Choroid plexus epithelial cell (primary cell): ENCODE measurements at regions not wholly inside any gene's neighbourhood (a gene's known extent, or its start where the extent isn't known, plus 50 kb on each side); places are given as distances from the start of the nearest gene placed in this dataset.
"Not testable (repeated sequence)": the region's sequence is repeated elsewhere in the genome, so short reads cannot be mapped to it uniquely, and the experiment has no call there.

Source experiments
- DNase-seq: peaks from one replicate; pipeline ENCODE4 v3.0.0-alpha.2; 2010; ENCODE audit warnings: low read depth
- H3K4me3 ChIP-seq: 2 replicates; pipeline ENCODE4 v1.5.1; 2011; ENCODE audit warnings: low read depth, mild to moderate bottlenecking, control low read depth, low read length, moderate library complexity
- TF ChIP-seq, protein P1 (sequence below): conservative IDR thresholded peaks from 2 replicates; pipeline ENCODE4 v1.5.1; 2011; ENCODE audit warnings: low read depth, mild to moderate bottlenecking, control low read depth, inconsistent platforms, low read length, moderate library complexity

DNA sequence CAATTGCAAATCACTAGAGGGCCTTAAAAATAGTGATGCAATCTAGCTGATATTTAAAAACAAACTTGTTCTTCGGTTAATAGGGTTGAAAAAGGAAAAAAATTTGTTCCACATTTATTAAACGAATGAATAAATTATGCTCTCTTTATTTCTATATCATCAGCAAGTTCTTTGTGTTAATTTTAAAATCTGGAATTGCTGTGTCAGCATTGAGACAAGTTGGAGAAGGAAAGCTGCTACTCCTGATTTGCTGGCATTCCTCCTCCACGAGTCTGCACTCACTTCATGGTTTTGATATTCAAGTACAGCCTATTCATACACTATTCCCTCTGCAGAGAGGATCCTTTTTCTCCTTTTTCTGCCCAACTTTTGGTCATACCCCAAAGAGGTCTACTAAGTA, 117.6 kb downstream of the MRPL39 start:
- TF ChIP-seq, protein P1, sequence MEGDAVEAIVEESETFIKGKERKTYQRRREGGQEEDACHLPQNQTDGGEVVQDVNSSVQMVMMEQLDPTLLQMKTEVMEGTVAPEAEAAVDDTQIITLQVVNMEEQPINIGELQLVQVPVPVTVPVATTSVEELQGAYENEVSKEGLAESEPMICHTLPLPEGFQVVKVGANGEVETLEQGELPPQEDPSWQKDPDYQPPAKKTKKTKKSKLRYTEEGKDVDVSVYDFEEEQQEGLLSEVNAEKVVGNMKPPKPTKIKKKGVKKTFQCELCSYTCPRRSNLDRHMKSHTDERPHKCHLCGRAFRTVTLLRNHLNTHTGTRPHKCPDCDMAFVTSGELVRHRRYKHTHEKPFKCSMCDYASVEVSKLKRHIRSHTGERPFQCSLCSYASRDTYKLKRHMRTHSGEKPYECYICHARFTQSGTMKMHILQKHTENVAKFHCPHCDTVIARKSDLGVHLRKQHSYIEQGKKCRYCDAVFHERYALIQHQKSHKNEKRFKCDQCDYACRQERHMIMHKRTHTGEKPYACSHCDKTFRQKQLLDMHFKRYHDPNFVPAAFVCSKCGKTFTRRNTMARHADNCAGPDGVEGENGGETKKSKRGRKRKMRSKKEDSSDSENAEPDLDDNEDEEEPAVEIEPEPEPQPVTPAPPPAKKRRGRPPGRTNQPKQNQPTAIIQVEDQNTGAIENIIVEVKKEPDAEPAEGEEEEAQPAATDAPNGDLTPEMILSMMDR, result no peak
- no peak overlapping the region for H3K4me3 ChIP-seq
- DNase-seq, result no peak

DNA sequence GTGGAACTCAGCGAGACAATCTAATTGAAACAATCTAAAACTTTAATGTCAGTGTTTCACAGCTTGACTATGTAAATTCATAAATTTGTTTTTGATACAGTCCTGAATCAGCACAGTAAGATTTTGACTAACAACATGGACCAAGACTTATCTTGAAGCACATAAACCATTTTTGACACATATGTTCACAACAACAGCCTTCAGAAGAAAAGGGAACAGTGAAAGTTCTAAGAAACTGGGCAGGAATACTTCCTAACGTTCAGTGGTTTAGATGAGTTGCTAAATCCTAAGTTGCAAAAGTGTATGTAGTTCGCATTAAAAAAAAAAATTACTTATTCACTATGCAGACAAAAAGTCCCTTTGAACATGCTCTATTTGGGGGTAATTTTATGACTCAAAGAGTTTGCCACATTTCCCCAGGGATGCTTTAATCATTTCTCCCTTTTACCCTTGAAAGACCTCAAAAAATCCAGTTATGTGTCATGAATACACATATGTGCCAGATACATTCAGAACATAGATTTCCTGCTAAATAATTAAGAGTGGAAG, 120.2 kb downstream of the MRPL39 start:
- no peak for DNase-seq
- no peak overlapping the region for H3K4me3 ChIP-seq
- TF ChIP-seq, protein P1, result no peak

DNA sequence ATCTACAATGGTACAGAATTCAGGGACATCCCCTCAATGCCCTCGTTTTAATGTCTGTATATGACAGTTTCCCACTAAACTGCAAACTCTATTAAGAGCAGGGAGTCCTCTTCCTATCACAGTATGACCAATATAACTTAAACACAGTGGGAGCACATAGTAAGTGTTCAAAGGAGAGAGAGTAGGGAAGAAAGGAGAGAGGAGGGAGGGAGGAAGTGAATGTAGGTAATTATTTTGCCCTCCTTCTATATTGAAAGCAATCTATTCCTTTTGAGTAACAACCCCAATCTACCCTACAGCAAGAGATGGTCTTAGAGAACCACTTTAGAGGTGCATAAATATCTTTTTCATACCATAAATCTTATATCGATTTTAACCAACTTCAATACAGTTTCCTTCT, 121.4 kb downstream of the MRPL39 start:
- TF ChIP-seq, protein P1, result no peak
- DNase-seq, result no peak
- no peak overlapping the region for H3K4me3 ChIP-seq

DNA sequence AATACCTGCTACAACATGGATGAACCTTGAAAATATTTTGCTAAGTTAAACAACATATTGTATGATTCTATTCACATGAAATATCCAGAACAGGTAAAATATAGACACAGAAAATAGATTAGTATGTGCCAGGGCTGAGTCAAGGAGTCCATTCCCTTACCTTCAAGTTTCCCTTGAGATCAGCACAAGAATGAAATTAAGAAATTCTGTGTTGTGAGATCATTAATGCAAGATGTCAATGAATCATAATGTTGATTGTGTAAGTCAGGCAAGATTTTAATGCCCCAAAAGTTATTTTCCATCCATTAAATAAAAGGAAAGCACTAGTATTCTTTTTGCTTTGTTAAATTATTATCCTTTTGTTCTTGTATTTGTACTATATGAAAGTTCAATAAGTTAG, 139.4 kb downstream of the MRPL39 start:
- TF ChIP-seq, protein P1, result no peak
- no peak overlapping the region for H3K4me3 ChIP-seq
- DNase-seq, result peak; percentile 5

DNA sequence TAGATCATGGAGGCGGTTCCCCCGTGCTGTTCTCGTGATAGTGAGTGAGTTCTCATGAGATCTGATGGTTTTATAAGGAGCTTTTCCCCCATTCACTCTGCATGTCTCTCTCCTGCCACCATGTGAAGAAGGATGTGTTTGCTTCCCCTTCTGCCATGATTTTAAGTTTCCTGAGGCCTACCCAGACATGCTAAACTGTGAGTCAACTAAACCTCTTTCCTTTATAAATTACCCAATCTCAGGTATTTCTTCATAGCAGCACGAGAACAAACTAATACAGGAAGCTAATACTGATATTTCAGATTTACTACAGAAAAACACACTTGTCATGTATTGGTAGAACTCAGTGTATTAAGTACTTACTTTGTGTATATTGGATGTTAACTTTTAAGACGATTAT, 140.2 kb downstream of the MRPL39 start:
- DNase-seq, H3K4me3 ChIP-seq: not testable (repeated sequence)

DNA sequence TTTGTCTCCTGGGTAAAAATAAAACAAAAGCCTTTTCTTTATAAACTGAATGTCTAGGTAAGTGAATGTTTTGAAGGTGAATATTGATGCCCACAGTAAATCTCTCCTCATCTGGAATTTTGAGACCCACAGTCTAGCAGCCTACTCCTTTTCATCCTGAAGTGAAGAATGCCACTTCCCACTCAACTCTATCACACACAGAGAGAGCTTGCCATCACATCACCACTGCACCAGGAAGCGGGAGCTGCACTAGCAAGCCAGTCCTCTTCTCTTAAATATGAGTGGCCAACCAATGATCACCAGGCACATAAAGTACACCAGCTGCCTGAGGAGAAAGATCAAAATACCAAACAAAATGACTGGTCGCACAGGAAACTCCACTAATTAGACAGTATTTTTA, 140.8 kb downstream of the MRPL39 start:
- H3K4me3 ChIP-seq, result no peak overlapping the region
- no peak for DNase-seq
- TF ChIP-seq, protein P1, result no peak

DNA sequence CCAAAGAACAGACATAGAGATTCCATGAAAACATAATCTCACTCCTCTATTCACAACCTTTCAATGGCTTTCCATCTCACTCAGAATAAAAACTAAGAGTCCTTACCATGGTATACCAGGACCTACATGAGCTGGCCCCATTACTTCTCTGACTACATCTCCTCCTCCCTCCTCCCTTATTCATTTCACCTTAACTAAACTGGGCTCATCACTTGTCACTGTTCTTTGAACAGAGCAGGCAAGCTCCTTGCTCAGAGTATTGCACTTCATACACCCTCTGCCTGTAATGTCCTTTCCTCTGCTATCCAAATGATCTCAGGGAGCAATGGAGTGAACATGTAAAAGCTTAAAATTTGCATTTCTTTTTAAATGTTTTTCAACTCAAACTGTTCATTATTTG, 142.0 kb downstream of the MRPL39 start:
- TF ChIP-seq, protein P1, result no peak
- no peak overlapping the region for H3K4me3 ChIP-seq
- DNase-seq, result no peak
